KBM-7 (cell line): ENCODE measurements at regions not wholly inside any gene's neighbourhood (a gene's known extent, or its start where the extent isn't known, plus 50 kb on each side); places are given as distances from the start of the nearest gene placed in this dataset.
A peak's percentile ranks its signal among the peaks of the same experiment; 100 is the strongest.

Source experiments
- DNase-seq: peaks from one replicate; pipeline ENCODE4 v3.0.0-alpha.2; 2015
- in situ Hi-C: fragments of 300-500 bp; cut with MboI; formaldehyde crosslinking; loops from 2 replicates; pipeline ENCODE4 v1.14.3; 2020; ENCODE audit warnings: low sequenced_read_pairs, low pct_unique_long_range_greater_than_20kb, mixed read lengths

DNA sequence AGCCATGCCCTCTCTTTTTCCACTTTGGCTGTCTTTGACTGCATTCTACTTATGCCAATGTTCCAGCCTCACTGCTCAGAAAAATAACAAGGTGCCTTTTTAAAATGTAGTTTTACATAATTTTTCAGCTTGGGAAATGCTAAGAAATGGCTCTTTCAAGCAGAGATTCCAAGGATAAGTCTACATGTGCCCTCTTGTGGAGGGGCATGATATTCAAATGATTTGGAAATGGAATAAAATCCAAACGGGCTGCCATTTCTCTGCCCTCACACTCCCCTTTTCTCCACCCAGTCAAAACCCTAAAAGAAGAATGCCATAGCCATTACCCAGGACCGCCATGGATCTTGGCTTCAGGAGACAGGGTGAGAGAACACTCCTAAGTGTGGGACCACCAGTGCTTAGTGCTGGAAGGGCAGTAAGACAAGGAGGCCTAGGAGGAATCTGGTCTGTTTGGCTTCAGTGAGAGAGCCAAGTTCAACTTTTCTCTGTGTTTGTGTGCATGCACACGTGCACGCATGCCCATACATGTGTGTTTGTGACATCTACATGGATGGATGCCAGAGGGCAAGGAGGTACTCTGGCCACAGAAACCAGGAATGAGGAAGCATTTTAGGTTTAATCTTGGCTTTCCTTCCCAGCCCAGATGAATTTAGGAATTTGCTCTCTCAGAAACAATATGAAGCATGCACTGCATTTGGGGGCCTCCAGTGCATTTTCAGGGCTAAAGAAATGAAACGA is 174.0 kb upstream of the SLC14A2 start:
- DNase-seq = peak; percentile 9

DNA sequence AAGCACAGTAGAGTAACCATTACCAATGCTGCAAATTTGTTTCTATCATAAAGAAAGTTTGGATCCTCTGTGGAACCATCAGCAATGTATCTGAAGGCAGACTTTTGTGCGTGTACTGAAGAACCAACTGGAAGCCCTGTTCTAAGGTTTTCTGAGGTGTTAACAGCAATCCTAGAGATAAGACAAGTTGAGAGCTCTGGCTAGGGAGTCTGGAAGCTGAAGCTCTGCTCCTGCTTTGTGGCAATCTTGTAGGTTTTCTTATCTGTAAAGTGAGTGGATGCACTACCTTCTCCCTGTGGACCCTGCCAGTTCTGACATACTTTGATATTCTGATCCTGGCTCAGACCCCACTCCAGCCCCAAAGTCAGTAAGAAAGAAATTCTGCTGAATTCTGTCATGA is 171.2 kb upstream of the SLC14A2 start:
- in situ Hi-C loops = no loop called here

More for the DNA sequence above, 174.0 kb upstream of the SLC14A2 start:
- in situ Hi-C loops = no loop called here

DNA sequence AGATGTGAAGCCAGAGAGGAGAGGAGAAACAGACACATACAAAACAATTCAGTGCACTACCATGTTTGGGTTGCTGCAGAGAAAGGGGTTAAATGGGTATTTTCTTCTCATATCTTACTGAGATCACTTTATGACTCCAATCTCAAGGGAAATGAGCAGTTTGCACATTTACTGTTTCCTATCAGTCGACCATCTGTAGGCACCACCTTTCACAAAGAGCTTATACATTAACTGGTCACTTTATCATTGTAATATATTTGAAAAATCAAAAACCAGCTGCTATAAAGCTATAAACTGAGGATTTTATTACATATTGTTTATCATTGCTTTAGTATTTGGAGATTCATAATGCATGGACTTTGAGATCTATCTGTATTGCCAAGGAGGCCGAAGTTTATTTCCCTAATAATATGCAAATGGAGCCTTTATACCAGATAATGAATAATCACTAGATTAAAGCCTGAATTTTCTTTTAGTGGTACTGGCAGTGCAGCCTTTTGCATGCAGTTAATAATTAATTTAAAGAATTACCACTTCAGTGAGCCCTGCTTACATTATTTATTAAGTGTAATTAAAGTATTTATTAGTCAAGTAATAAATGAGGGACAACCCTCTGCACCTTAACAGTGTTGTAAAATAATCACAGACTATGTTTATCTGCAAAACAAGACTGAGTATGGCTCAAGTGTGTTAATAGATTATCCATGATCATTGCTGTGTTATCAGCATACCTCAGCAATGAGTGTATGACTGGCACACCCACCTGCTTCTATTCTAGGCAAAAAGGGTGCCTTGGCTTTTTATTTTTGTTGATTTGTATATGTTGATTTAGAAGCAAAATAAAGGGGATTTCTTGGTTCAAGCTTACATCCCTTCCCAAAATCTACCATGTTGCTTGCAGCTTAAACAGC is 167.7 kb upstream of the SLC14A2 start:
- in situ Hi-C loops = no loop called here
- DNase-seq = no peak

More for the DNA sequence above, 171.2 kb upstream of the SLC14A2 start:
- DNase-seq = no peak

DNA sequence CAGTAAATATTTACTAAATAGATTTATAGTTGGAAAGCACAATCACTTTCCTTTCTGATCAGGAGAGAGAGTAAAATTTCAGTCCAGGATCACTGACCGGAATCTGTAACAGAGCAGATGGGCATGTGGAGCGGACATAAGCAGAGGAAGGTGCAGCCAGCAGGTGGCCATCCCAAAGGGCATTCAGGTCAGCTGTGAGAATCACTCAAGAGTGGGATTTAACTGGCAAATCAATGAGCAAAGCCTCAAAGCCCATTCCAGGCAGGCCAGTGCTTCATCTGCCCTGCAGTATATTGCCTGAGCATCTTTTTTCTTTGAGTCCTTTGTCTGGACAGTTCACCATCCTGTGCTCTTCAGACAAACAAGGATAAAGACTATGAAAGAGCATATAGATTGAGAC is 166.4 kb upstream of the SLC14A2 start:
- no peak for DNase-seq
- in situ Hi-C loops = no loop called here

DNA sequence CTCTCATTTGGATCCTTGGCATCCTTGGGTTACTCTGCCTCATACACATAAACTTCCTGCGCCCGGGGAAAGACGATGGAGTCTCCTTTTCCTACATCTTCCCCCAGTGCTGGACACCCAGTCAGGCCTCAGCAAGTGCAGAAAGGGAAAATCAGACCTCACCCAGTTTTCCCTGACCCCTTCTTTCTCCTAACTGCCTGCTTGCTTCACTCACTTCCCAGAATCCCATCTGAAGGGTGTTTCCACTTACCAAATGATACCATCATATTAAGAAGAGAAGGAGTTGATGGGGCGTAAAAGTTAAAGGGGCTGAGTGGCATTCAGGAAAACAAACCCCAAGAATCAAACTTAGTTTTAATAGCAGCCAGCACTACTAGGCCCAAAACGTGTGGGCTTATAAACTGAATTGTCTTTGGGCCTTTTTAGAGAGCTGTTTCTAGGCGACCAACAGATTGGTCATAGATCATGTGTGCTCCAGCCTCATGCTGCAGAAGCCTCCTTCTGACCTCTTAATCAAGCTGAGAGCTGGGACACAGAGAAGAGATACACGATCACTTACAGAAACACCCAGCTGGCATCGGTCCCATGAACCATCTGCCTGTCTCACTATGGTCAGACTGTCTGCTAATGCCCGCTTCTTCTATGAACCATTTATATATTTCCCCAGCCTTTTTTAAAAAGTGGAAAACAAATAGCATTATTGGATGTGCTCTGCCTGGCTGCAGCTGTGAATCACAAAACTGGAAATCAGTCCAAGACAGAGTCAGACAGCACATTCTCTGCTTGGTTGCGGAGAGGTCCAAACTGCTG is 165.7 kb upstream of the SLC14A2 start:
- in situ Hi-C loops = no loop called here
- no peak for DNase-seq

DNA sequence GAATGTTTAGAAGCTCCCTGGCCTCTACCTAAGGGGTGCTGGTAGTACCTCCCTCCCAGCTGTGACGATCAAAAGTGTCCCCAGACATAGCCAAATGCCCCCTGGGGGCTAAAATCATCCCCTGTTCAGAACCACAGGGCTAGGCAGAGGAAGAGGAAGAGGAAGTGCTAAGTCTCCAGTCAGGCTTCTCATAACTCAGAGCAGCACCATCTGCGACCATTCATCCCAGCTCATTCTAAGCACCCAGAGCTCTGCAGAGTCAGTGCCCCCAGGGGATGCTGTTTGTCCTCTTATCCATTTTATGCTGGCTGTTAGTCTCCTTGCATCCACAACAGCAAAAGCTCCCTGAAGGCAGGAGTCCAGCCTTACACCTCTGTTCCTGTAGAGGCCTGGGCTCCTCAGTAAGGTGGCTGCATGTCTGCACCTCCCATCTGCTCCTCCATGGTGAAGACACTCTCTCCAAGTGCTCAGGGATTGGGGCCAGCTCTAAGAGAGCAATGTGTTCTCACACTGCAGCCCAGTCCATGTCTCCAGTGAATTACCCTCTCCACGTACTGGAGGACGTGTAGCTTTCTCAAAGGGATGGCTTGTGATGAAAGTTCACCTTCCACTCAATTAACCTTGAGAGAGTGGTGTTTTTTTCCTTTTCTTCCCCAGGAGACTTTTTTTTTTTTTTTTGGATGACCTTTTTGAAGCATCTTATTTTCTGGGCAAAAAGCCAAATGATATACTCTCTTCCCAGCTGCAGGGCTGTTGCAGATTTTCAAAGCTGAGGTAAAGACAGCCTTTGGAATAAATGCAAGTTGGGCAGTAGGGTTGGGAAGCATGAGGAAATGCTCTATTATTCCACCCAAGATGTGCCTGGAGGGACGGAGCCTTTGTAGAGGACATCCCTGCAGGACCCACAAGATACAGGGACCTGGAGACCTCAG is 158.9 kb upstream of the SLC14A2 start:
- no peak for DNase-seq
- in situ Hi-C loops = no loop called here

DNA sequence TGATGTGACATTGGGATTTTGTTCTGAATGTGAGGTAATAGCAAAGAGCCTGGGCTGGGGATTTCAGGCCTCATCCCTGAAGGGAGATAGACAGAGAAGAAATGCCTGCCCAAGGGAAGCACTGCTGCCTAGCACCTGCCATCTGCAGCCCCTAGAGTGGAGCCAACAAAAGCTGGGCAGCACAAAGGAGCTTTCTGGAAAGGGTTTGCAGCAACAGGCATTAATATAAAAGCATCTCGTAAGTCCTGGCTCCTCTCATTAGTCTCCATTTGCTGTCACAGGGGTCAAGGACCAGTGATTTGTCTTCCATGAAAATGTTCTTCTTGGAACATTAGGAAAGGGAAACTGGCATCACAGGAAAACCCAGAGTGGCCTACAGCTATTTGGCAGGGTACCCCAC is 157.2 kb upstream of the SLC14A2 start:
- DNase-seq = no peak
- in situ Hi-C loops = no loop called here

DNA sequence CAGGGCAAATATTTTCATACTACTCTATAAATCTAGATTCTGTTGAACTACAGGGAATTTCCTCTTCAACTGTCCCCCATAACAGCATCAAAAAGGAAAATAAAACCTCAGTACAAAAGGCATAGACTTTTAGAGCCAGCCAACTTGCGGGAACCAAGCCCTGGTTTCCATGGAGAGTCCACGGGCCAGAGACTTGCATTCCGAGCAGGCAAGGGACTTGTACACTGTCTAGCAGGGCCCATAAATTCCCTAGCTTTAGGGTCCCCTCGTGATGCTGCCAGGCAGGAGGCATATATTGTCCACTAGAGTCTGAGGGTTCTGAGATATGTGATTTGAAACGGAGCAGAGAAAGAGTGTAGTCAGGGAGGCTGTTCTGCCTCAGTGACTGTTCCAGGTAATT is 153.1 kb upstream of the SLC14A2 start:
- in situ Hi-C loops = no loop called here
- DNase-seq = no peak

DNA sequence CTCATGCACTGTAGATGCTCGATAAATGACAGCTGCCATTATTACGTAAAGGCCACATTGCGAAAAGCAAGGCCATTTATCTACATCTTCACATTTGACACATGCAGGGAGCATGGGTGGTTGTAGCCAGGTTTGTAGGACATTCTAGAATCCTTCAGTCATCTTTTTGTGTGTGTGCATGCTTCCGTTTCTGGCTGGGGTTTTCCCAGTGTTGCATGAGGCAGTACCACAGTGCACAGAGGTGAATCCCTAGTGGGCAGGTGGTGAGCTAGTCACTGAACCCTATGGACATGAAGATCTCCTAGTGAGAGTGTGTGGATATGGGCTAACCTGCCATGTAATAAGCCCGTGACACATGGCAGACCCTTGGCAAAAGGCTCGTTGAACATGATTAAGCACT is 151.8 kb upstream of the SLC14A2 start:
- DNase-seq = no peak
- in situ Hi-C loops = no loop called here

DNA sequence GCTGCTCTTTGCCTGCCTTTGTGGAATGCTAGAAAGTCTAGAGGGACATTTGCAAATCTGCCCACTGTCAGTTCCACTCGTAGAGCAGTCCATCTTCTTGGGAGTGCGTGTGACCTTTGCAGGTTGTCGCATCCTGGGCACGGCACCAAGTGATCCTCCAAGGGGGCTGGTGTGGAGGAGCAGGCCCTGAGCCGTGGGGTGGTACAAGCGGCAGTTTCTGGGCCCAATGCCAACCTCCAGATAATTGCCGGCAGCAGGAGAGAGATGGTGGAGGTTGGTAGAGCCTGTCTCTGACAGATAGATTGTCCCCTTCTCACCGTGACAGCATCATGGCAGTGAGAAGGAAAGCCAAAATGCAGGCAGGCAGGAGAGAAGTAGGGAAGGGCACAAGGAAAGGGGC is 150.7 kb upstream of the SLC14A2 start:
- DNase-seq = no peak
- in situ Hi-C loops = no loop called here

DNA sequence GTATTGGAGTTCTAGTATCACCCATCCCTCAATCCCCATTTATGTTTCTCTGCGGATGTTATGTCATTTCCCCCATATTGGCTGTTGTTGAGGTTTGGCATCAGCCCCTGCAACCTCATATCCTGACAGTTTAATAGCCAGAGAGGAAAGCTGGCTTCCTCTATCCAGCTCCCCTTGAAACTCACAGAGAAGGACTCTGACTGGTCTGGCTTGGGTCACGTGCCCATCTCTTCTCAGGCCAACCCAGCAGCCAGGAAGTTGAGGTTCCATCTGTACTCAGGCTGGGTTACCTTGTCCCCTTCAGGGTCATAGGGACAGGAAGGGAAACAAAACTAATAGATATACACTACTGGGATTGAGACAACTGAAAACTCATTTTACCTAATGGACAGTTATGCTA is 148.0 kb upstream of the SLC14A2 start:
- in situ Hi-C loops = no loop called here
- peak; percentile 42 for DNase-seq

DNA sequence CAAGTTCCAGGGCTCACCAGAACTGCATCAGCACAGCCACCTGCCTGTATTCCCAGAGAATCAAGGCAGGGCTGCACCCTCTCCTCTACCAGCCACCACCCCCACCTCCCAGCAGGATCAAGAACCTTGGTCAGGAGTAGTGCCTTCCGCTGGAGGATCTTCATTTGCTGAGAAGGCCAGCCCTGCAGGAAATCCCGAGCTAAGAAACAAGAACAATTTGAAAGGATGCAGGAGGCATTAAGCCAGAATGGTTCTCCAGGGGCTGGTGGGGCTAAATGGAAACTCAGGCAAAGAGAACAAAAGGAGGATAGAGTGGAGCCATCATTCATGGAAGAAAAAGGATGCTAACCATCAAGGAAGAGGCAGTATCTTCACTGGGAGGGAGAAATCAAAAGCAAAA is 147.3 kb upstream of the SLC14A2 start:
- no peak for DNase-seq
- in situ Hi-C loops = no loop called here

DNA sequence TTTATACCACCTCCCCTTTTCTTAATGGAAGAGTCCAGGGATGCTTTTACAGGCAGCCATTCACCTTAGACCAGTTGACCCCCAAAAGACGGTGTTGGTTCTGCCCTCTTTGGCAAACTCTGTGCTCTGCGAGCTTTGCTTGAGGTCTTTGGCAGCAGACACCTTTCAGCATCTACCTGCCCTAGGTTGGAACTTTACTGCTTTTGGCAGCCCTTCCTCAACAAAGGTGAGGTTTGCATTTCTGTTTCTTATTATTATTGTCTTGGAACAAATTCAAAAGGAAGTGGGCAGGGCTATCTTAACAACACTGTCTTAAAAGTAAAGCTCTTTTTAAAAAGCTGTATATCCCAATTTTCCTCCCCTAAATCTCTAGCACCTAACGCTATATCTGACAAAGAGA is 136.4 kb upstream of the SLC14A2 start:
- in situ Hi-C loops = no loop called here
- no peak for DNase-seq

DNA sequence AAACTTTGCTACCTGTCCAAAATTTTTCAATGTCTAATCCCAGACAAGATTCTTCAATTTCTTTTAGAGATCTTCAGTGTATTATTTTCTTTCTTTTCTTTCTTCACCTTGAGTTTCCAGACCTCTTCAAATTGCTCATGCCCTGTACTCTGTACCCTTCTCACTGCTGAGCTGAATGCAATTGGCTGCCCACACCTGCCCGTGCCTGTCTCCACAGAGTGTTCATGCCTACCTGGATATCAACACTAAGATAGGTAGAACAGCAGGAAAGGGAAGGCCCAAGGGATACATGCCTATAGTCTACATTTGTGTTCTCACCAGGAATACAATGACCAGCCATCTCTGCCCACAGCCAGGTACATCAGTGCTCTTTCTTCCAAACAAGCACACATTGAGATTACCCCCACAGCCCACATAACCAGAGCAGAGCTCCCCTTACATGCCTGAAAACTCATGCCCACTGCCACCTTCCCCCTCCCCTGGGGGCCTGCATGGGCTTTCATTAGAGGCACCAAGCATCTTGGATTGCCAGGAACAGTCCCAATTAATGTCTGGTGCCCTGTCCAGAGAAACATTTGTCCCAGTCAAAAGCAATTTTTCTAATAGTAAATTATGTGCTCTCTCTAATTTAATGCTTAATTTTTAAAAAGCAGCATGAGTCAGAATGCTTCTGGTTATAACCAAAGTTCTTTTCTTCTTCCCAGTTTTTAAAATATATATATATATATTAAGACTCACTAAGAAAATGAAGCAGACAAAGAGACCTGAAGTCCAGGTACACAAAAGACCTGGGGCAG is 134.9 kb upstream of the SLC14A2 start:
- in situ Hi-C loops = no loop called here
- no peak for DNase-seq

DNA sequence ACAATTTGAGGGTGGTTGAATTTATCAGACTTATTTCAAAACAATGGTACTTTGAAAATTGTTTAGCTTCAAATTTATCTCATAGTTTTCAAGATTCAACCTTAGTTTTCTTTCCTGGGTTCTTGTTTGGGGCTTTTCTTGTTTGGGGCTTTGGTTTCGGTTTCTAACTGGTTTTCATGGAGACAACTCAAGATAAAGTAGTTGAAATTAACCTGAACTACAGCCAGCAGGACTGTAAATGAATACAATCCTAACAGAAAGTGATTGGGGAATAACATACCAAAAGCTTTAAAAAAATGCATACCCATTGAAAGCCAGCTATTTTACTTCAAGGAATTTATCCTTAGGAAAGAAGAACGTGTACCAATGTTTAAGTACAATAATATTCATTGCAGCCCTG is 133.5 kb upstream of the SLC14A2 start:
- in situ Hi-C loops = no loop called here
- no peak for DNase-seq

DNA sequence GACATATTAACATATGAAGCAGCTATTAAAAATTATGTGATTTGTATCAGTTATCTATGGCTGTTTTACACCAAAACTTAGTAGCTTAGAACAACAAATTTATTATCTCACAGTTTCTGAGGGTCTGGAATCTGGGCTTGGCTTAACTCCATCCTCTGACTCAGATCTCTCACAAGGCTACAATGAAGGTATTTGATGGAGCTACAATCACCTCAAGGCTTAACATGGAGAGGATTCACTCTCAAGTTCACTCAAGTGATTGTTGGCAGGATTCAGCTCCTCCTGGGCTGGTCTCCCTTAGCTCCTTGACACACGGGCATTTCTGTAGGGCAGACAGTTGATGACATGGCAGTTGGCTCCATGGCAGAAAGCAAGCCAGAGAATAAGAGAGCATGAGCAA is 133.0 kb upstream of the SLC14A2 start:
- DNase-seq = no peak
- in situ Hi-C loops = no loop called here

DNA sequence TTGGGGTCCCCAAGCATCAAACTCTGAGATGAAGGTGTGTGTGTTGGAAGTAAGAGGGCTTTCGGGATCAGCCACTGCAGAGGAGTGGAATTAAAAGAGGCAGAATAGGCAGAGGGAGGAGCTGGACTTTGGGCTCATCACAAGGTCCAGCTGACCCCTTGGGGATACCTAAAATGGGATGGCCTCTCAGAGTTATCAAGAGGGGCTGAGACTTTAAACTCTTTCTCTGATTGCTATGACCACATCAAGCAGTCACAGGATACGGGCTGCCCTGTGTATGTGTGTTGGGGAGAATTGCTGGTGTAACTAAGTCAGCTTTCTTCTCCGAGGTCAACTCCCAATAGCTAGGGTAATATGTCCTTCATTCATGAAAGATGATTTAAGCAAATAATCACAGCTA is 127.7 kb upstream of the SLC14A2 start:
- in situ Hi-C loops = no loop called here

DNA sequence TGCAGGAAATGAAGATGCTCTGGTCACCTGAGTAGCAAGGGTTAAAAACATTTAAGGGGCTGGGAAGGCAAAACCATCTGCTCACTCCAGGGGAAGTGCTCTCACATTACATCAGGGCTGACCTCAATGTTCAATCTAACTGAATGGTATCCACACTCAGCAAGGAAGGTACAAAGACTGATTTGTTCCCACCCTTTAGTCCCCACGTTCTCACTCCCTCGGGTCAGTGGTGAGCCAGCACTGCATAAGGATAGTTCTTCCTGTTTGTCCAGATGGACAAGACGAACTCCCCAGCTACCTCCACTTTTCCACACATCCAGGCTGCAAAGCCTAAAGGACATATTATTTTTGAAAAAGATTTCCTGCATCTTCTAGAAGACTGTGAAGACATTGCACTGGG is 126.6 kb upstream of the SLC14A2 start:
- no peak for DNase-seq
- in situ Hi-C loops = no loop called here

More for the DNA sequence above, 127.7 kb upstream of the SLC14A2 start:
- DNase-seq = no peak
